GM19238 (cell line): ENCODE measurements at regions not wholly inside any gene's neighbourhood (a gene's known extent, or its start where the extent isn't known, plus 50 kb on each side); places are given as distances from the start of the nearest gene placed in this dataset.
A peak's percentile ranks its signal among the peaks of the same experiment; 100 is the strongest.

Experiments used
- DNase-seq: peaks from one replicate; pipeline ENCODE4 v3.0.0; 2011; ENCODE audit warnings: low spot score; ENCODE audit not compliant: insufficient read length

DNA sequence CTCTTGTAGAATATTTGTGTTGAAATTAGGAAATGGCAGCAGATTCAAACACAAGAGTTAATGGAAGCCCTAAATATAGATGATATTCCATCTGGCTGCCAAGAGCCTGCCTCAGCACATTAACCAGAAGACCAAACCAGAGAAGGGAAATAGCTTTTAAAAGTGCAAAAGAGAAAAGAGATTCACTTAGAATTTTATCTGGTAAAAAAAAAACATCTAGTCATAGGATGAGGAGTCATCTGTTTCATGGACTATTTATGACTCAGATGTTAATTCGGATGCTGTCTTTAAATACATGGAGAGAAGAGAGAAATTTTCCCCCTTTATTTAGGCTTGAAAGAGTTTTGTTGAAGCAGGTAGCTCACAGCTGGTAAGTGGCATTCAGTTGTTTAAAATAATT, 201.6 kb upstream of the NUDT4 start:
- no peak for DNase-seq

DNA sequence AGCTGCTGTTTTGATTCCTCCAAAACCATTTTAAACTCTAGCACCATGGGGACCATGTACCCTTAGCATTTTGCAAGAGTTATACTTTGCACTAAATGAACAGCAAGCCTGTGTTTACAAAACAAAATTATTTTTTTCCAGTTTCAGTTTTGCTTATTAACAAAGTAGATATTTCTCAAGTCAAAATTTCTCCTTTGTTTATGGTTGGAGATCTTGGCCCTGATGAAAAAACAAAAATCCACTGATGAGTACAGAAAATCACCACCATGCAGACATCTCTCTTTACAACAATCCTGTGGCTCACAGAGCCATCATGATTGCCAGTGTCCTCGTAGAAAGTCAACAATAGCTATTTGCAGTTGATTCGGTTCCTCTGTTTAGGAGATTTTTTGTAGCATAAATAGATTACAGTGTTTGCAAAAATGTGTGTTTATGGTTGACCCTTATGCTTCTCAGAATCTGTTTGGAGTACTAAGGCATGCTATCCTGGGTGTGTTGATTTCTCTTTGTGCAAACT, 201.1 kb upstream of the NUDT4 start:
- DNase-seq, result no peak

DNA sequence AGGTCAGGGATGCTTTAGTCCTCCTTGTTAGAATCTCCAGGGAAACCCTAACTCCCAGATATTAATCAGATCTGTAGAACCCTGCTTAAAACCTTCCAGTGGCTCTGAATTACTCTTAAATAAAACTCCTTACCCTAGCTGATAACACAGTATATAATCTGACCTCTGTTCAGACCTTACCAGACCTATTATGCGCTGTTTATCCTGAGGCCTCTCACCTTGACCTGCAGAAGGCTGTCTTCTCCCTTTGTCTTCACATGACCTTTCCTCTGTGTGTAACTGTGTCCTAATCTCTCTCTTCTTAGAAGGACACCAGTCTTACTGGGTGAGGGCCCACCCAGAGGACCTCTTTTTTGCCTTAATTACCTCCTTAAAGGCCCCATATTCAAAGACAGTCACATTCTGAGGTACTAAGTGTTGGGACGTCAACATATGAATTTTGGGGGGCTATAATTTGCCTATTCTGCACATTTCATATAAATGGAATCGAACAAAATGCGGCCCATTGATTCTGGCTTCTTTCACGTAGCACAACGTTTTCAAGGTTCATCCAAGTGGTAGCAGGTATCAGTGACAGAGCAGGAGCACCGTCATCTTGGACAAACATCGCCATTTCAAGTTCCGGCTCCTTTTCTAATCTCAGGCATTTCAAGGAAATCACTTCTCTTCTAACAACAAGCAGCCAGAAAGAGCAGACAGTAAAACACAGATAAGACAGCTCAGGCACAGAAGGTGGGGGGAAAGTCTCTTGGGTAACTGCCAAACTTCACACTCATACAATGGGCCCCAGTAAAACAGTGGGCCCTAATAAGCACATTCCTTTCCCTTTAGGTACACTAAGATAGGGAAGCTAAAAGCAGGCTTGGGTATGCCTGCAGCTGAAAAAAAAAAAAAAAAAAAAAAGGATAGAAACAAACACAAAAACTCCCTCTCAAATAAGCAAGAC, 200.2 kb upstream of the NUDT4 start:
- no peak for DNase-seq

DNA sequence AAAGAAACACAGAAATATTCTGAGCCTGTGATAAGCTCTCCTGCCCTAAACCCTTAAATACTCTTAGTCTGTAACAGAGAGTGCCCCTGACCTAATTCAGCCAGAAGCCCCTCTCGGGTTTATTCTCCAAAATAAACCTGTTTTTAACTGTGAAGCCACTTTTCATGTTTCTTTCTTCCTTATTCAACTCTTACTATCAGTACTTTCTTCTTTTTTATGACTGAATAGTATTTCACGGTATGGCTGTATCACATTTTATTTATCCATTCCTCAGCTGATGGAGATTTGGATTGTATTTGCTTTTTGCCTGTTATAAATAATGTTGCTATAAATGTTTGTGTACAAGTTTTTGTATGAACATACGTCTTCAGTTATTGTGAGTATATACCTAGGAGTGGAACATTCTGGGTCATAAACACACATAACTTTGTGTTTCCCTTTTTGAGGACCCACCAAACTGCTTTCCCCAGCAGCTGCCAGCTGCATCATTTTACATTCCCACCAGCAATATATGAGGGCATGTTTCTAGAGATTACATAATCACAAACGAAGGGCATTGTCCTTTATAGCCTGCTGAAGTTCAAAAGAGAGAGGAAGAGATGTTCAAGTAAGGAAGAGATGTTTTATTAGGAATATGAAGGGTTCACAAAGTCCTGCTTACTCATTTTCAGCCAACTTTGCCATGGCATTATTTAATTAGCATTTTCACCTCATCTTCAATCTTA, 199.4 kb upstream of the NUDT4 start:
- no peak for DNase-seq

DNA sequence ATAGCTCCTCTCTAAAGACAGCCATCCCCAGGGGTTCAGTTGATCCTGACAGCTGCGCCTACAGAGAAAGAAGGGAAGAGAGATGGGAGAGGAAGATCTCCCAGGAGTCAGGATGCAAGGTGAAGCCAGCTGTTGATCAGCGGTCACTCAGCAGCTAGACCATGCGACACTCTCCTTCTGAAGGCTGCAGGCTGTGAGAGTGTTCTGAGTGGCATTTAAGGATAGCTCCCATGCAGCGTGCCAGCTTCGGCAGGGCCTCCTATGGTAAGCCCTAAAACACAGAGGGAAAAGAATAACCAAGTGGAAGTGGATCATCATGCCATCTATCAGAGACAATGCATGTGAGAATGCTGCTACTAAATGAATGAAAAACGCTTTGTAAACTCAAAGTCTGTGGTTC, 197.9 kb upstream of the NUDT4 start:
- no peak for DNase-seq

DNA sequence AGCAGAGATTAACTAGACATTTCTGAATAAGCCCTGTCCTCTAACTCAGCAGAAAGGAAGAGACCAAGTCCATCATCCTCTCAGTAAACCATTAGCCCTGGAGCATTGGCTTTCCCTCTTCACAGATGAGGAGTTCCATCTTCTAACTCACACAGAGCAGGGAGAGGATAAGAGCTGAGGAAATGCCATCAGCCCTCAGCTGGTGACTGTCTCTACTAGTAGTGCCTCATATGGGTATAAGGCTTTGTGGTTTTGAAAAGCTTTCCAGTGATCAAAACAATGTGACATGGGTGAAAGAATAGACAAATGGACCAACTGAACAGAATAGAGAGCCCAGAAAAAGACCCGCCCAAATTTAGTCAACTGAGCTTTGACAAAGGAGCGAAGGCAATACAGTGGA, 197.2 kb upstream of the NUDT4 start:
- no peak for DNase-seq

DNA sequence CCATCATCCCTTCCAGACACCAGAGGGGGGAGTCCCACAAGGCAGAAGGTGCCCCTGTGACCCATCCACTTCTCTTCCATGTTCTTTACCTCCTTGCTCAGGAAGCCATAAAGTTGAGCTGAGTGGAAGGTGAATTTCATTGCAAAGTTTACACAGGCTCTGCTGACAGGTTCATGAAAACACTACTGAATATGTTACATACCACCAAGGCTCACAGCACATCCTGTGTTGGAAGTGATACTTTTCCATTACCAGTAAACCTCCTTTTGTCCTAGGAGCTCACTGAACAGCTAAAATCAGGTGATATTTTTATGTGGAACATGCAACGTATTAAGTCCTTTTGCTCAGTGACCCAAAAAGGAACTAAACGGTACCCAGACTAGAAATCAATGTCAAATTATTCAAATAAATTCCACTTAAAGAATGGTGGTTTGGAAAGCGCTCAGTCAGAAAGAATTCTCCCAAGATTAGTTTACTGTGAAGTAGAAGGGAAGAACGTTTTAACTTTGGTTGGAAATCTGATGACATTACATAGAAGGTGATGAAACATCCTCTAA, 196.2 kb upstream of the NUDT4 start:
- no peak for DNase-seq

DNA sequence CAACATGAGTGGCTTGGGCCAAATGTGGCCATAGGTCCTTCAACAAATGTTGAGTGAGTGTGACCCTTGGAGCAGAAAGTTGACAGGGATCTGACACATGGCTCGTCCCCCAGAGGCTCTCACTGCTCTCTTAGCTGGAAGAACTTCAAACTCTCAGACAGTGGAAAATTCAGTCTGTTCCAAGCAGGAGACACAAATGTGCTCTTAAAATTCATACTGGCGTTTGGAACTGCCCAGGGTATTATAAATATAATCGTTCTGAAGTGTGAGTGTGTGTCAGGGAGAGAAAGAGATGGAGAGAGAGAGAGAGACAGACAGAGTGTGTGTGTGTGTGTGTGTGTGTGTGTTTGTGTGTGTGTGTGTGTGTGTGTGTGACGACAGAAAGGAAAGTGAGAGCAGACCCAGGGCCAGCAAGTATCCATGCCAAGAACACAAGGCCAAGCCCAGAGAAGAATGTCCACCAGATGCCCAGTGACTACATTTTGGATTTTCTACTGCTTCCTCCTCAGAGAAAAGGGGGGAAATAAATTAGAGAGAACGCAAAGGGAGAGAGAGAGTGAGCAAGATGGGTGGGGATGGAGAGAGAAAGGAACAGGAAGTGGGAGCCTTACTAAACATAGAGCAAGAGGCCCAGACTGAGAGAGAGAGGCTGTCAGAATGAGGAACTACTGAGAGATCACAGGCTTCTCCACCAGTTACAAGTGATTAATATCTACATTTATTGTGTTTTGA, 193.6 kb upstream of the NUDT4 start:
- DNase-seq, result peak; percentile 30

DNA sequence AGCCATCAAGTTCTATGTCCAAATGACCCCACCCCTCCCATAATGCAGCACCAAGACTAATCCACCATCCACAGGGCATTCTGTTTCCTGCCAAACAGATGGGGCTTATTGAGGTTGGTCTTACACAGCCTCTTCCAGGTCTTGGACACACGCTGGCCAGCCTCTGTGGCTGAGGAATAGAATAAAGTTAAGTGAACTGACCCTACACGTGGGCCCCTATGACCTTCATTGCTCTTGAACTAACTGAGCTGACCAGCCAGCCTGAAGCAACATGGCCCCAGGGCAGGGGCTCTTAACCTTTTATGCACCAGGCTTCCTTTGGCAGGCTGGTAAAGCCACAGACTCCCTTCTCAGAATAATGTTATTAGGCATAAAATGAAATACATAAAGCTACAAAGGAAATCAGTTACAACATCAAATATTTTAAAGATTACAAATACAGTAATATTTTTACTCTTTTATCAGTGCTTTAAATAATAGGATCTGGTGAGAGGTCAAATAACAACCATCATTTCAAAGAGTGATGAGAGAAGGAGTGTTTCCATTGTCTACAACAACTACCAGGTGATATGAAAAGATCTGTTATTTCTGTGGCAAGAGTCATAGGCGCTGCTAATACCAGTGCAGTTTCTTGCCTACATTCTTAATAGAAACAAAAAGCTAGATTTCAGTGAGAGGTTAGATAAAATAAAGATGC, 192.9 kb upstream of the NUDT4 start:
- DNase-seq, result no peak

DNA sequence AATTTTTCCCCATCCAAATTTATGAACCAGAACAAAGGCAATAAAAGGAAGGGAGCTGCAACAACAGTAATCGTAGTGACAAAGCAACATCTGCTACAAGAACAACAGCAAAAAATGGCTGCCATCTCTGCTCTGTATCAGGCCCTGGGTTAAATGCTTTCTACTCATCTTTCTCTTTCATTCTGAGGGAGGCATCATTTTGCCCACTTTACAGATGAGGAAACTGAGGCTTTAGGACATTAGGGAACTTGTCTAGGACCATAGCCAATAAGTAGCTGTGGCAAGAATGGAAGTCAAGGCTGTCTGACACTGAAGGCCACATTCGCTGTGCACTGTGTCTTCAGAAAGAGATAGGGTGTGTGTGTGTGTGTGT, 192.4 kb upstream of the NUDT4 start:
- DNase-seq, result no peak

DNA sequence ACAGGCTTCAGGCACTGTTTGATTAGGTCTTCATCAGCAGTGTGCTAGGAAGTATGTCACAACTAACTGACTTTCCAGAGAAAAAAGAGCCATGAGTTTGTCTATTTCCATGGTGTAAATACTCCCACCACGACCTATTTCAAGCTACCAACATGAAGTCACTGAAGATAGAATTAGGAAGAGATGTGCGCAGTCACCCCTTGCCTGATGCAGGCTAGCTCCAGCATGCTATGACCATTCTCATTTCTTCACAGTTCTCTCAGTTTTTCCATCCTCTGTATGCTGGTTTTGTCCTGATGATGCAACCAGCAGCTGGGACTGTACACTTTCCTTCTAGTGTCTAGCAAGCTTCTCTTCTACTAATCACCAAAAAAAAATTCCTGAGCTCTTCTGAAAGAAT, 191.6 kb upstream of the NUDT4 start:
- no peak for DNase-seq

DNA sequence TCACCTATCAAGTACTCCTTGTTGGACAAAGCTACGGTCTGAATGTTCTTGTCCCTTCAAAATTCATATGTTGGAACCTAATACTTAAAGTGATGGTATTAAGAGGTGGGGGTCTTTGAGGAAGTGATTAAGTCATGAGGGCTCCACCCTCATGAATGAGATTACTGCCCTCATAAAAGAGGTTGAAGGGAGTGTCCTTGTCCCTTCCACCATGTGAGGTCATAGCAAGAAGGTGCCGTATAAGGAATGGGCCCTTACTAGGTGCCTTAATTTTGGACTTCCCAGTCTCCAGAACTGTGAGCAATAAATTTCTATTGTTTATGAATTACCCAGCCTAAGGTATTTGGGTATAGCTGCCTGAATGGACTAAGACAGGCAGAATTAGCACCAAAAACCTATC, 191.1 kb upstream of the NUDT4 start:
- no peak for DNase-seq

DNA sequence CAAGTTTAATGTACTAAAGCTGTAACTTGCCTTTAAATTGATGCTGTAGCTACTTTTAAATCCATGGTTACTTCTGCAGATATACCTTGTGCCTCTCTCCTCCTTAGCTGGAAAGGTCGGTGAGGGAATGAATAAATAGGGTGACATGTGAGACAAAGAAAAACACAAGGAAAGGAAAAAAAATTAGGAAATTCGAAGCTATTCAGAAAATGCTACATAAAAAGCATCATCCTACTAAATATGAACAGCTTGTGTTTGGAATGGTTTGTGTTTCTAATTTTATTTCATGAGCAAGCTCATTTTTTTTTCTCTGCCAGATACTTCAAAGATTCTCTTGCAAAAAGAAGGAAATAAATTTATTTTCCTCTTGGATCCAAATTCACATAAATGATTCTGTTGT, 186.3 kb upstream of the NUDT4 start:
- DNase-seq, result no peak

DNA sequence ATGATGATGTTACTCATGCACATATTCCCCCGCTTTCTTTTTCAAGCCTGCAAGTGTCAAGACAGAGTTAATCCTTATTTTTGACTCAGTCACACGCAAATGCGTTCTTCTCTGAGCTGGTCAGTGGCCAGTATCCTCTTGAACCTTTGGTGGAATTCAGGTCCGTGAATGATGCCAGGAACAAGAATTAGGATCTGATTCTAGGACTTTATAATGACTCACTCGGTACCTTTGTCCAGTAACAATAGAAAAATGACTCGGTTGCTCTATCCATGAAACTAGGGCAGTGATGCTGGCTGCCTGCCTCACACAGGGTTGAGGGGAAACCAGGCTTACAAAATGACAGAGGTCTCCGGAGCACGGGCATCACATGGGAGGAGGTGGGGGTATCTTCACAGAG, 185.8 kb upstream of the NUDT4 start:
- DNase-seq, result no peak

DNA sequence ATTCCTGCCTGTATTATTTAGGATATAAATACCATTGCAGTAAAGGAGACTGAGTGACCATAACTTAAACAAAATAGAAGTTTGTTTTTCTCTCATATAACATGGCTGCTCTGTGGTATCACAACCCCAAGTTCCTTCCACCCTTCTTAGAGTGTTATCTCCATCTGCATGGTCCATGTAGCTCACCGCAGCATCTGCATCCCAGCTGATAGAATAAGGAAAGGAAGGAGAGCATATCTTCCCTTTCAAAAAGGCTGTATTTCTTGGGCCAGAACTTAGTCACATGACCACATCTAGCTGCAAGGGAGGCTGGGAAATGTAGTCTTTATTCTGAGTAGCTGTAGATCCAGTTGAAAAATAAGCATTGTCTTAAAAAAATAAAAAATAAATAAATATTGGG, 184.8 kb upstream of the NUDT4 start:
- DNase-seq, result no peak

DNA sequence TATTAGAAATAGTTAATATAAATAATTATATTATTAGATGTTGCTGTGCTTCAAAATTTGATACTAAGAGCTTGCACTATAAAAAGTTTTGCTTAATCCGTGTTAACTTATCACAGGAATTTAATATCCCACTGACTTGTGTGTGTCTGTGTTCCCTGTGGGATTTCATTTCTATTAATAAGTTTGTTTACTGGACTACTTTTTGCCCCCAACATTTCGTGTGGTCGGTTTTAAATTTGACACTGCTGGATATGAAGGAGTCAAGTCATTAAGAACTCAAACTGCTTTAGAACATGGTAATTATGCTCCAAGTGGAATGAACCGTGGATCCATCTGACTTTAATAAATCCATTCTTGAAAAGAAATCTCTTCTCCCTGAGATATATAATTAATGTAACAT, 182.2 kb upstream of the NUDT4 start:
- no peak for DNase-seq

DNA sequence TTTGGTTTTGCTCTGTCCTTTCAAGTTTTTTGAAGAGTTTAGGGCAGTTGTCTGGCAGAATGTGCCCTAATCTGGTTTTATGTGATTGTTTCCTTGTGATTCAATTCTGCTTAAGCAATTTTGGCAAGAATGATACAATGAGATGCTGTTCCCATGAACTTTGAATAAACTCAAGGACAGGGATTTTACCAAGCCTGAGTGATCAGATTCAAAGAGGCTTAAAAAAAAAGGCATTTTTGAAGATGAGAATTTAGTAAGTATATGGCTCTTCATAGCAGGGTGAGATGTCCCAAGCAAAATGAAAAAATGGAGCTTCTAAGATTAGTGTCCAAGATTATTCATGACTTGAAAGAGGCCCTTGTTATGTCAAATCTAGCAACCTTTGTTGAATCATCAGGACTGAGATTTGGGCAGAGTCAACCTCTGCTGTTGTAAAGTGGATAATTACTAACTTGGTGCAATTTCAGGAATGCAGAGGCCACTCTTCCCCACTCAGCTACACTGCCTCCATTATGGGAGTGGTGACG, 180.6 kb upstream of the NUDT4 start:
- no peak for DNase-seq

DNA sequence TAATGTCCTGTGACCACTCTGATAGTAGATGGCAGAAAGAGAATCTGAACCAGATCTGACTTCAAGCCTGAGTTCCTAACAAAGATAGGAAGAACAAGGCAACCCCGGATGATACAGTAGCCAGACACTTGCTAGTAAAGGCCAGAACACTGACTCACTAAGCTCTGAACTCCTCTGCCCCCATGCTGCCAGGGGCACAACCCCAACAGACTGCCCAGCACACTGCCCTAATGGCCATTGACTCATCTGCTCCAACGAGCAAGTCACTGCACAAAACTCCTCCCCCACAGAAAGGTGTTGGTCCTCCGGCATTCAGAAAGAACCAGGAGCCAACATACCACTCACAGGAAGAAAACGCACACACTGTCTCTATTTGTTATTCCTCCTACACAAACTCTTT, 179.6 kb upstream of the NUDT4 start:
- DNase-seq, result no peak

DNA sequence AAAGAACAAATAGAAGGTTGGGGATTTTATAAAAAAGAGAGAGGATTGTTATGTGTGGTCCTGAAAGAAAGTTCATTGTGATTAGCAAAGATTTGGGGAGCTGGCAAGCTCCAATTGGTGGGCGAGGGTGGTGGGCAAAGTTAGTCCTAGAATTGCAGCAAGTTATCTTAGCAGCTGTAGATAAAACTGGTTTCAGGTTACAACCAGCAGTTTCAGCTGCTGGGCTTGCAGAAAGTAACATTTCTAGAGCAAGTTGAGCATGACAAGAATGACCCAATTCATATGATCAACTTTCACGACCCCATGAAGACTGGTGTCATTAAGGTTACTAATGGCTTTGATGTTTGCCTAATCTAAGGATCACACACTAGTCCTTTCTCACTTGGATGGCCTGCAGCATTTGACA, 177.9 kb upstream of the NUDT4 start:
- no peak for DNase-seq

DNA sequence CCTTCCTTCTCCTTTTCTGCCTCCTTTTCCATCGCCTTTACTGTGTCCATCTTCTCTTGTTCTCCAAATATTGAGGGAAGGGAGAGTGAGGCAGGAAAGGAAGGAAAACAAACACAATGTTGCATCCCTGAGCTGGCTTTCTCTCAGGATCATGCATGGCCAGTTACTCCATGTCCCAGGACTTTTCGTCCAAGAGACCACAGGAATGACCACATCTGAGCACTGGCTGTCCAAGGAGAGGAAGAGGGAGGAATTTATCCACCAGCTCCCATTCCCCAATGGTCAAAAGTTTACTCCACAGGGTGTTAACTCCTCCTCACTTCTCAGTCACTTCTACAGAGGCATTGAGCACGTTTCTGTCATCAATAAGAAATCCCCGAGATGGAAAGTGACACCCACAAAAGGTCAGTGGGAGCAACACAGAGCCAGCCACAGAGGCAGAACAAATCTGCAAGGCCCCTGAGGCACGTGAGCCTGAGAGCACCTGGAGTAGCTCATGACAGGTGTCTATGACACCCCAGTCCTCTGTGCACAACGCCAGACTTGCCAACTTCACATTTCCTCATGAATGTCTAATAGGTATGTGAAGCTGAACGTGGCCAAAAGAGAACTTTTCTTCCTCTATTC, 177.3 kb upstream of the NUDT4 start:
- no peak for DNase-seq
